MM.1S (cell line): ENCODE measurements at regions not wholly inside any gene's neighbourhood (a gene's known extent, or its start where the extent isn't known, plus 50 kb on each side); places are given as distances from the start of the nearest gene placed in this dataset.
"Not testable (repeated sequence)": the region's sequence is repeated elsewhere in the genome, so short reads cannot be mapped to it uniquely, and the experiment has no call there.

Experiments
- DNase-seq: peaks from one replicate; pipeline ENCODE4 v3.0.0-alpha.2; 2015
- H2AFZ ChIP-seq: fragments of 300-600 bp; sonication (generic); 2 replicates; pipeline ENCODE4 v1.6.0; 2016; ENCODE audit warnings: antibody characterized with exemption, low read length
- H3F3A ChIP-seq: fragments of 300-600 bp; sonication (generic); 2 replicates; pipeline ENCODE4 v1.6.1; 2016; ENCODE audit warnings: mild to moderate bottlenecking, antibody characterized with exemption, low read length, moderate library complexity, mixed read lengths; ENCODE audit not compliant: insufficient read depth
- H3K27ac ChIP-seq: fragments of 300-600 bp; sonication (generic); 2 replicates; pipeline ENCODE4 v1.5.1; 2016; ENCODE audit warnings: mild to moderate bottlenecking, low read length
- H3K27me3 ChIP-seq: fragments of 300-600 bp; sonication (generic); replicated peaks from 2 replicates; pipeline ENCODE4 v1.6.0; 2016; ENCODE audit warnings: low read length; ENCODE audit not compliant: insufficient read depth
- H3K36me3 ChIP-seq: fragments of 300-600 bp; sonication (generic); replicated peaks from 2 replicates; pipeline ENCODE4 v1.6.1; 2016; ENCODE audit warnings: mild to moderate bottlenecking, low read length, mixed read lengths; ENCODE audit not compliant: insufficient read depth
- H3K4me1 ChIP-seq: fragments of 300-600 bp; sonication (generic); 2 replicates; pipeline ENCODE4 v1.6.1; 2016; ENCODE audit warnings: low read length, mixed read lengths
- H3K4me2 ChIP-seq: fragments of 300-600 bp; sonication (generic); 2 replicates; pipeline ENCODE4 v1.6.0; 2016; ENCODE audit warnings: low read depth, low read length
- H3K4me3 ChIP-seq: fragments of 300-600 bp; sonication (generic); 2 replicates; pipeline ENCODE4 v1.5.1; 2016; ENCODE audit warnings: low read length, mixed read lengths
- H3K79me2 ChIP-seq: fragments of 300-600 bp; sonication (generic); 2 replicates; pipeline ENCODE4 v1.6.1; 2016; ENCODE audit warnings: mixed run types, low read length, mixed read lengths
- H3K9ac ChIP-seq: fragments of 300-600 bp; sonication (generic); 2 replicates; pipeline ENCODE4 v1.6.1; 2016; ENCODE audit warnings: low read length, mixed read lengths
- H3K9me2 ChIP-seq: fragments of 300-600 bp; sonication (generic); replicated peaks from 2 replicates; pipeline ENCODE4 v1.6.1; 2016; ENCODE audit warnings: mild to moderate bottlenecking, low read length, mixed read lengths; ENCODE audit not compliant: insufficient read depth
- H3K9me3 ChIP-seq: fragments of 300-600 bp; sonication (generic); replicated peaks from 2 replicates; pipeline ENCODE4 v1.6.1; 2016; ENCODE audit warnings: mild to moderate bottlenecking, low read length, mixed read lengths; ENCODE audit not compliant: insufficient read depth
- H4K20me1 ChIP-seq: fragments of 300-600 bp; sonication (generic); 2 replicates; pipeline ENCODE4 v1.6.1; 2016; ENCODE audit warnings: mild to moderate bottlenecking, low read length, moderate library complexity, mixed read lengths; ENCODE audit not compliant: insufficient read depth
- CTCF ChIP-seq: fragments of 300-600 bp; sonication (generic); IDR thresholded peaks from 2 replicates; pipeline ENCODE4 v1.5.1; 2016; ENCODE audit warnings: antibody characterized with exemption, low read length, mixed read lengths
- EZH2 ChIP-seq: fragments of 300-600 bp; sonication (generic); optimal IDR thresholded peaks from 2 replicates; pipeline ENCODE3; 2017; ENCODE audit warnings: low read depth, mild to moderate bottlenecking, antibody characterized with exemption, low read length, mixed read lengths
- EZH2phosphoT487 ChIP-seq: fragments of 300-600 bp; sonication (generic); IDR thresholded peaks from 2 replicates; pipeline ENCODE4 v1.6.1; 2018; ENCODE audit warnings: antibody characterized with exemption, low read length

- Histone ChIP-seq H4K20me1 (no peaks in the 10 kb centered on the region), H3K4me1 (no peaks in the 10 kb centered on the region), H3K27ac (no peak overlapping the region), H3K4me3 (no peak overlapping the region), H3K36me3 (no peaks in the 10 kb centered on the region), H3K27me3 (peaks cover 49% of the 10 kb centered on the region), H3K9me2 (no peaks in the 10 kb centered on the region), H3K9ac (no peak overlapping the region), H3K9me3 (no peaks in the 10 kb centered on the region), H3K79me2 (no peaks in the 10 kb centered on the region), H2AFZ (no peak overlapping the region), H3K4me2 (no peak overlapping the region), H3F3A (no peaks in the 10 kb centered on the region)
- TF ChIP-seq EZH2phosphoT487 (no peak), EZH2 (no peak), CTCF (no peak)
- no peak for DNase-seq
Measured at GRCh38 chr16:85243308-85243707, 131.0 kb upstream of the CIBAR2 start.

GRCh38 chr16:85244452-85244851 lies 132.2 kb upstream of the CIBAR2 start:
- not testable (repeated sequence) for H3K79me2 ChIP-seq, DNase-seq, H3K9me2 ChIP-seq, H3K9ac ChIP-seq, H3F3A ChIP-seq, H4K20me1 ChIP-seq, H3K36me3 ChIP-seq, H3K4me3 ChIP-seq, H3K9me3 ChIP-seq, H3K27ac ChIP-seq, H2AFZ ChIP-seq, H3K4me2 ChIP-seq, H3K4me1 ChIP-seq
- peaks cover 54% of the 10 kb centered on the region for H3K27me3 ChIP-seq

- no peaks in the 10 kb centered on the region for H3K79me2 ChIP-seq
- H3K27ac ChIP-seq: no peak overlapping the region
- H3F3A ChIP-seq: no peaks in the 10 kb centered on the region
- DNase-seq: peak; percentile 9
- H3K9ac ChIP-seq: no peak overlapping the region
- no peak overlapping the region for H3K4me3 ChIP-seq
- no peaks in the 10 kb centered on the region for H3K4me1 ChIP-seq
- no peaks in the 10 kb centered on the region for H3K9me3 ChIP-seq
- H2AFZ ChIP-seq: no peak overlapping the region
- TF ChIP-seq CTCF: peak; percentile 60
- no peak for TF ChIP-seq EZH2
- no peak for TF ChIP-seq EZH2phosphoT487
- no peaks in the 10 kb centered on the region for H4K20me1 ChIP-seq
- H3K27me3 ChIP-seq: peaks cover 54% of the 10 kb centered on the region
- no peak overlapping the region for H3K4me2 ChIP-seq
- no peaks in the 10 kb centered on the region for H3K9me2 ChIP-seq
- no peaks in the 10 kb centered on the region for H3K36me3 ChIP-seq
Measured at GRCh38 chr16:85245307-85246172, 133.3 kb upstream of the CIBAR2 start.

- TF ChIP-seq EZH2phosphoT487: no peak
- TF ChIP-seq CTCF: no peak
- TF ChIP-seq EZH2: no peak
- Histone ChIP-seq H3F3A (no peaks in the 10 kb centered on the region), H2AFZ (no peak overlapping the region), H3K9me2 (no peaks in the 10 kb centered on the region), H3K4me2 (no peak overlapping the region), H3K36me3 (no peaks in the 10 kb centered on the region), H3K4me3 (no peak overlapping the region), H3K9ac (no peak overlapping the region), H3K79me2 (no peaks in the 10 kb centered on the region), H3K27ac (no peak overlapping the region), H3K27me3 (peaks cover 53% of the 10 kb centered on the region), H3K9me3 (no peaks in the 10 kb centered on the region), H3K4me1 (no peaks in the 10 kb centered on the region), H4K20me1 (no peaks in the 10 kb centered on the region)
- DNase-seq: no peak
Measured at GRCh38 chr16:85246473-85246872, 134.2 kb upstream of the CIBAR2 start.
